GM18508 (cell line): ENCODE measurements at regions not wholly inside any gene's neighbourhood (a gene's known extent, or its start where the extent isn't known, plus 50 kb on each side); places are given as distances from the start of the nearest gene placed in this dataset.

Experiments used
- ATAC-seq: cut with Tn5 transposase; IDR thresholded peaks from one replicate; pipeline ENCODE4 v1.9.1; 2021; ENCODE audit warnings: moderate number of reproducible peaks; ENCODE audit not compliant: insufficient read depth, unreplicated experiment

DNA sequence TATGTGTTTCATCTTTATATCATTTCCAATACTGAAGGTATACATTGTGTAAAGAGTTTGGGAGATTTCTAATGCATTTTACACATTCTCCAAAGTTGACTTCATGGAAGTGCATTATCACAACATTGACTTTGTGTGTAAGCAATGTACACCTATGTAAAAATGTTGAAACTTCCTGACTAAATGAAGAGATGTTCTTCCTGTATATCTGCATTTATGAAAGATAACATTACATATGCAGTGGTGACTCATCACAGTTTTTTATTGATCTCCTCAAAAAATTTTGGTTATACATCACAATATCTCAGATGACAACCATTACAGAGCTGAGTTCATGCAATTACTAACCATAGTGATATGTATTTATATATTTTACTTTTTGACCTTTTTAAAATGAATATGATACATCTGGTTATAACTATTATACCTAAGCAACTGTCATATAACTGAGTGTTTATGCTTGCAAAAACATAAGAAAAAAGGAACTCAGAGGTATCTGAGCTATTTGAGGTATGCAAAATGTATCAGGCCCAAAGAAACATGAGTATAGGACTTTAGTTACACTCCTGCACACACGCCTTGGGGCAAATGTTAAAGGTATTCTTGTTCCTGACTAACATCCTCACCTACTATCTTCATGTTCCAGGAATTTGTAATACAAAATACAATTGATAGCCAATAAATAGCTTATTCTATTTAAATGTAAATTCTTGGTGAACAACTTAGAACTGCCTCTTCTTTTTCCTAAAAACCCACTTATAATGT, 88.2 kb upstream of the OLFM3 start:
- no peak for ATAC-seq

DNA sequence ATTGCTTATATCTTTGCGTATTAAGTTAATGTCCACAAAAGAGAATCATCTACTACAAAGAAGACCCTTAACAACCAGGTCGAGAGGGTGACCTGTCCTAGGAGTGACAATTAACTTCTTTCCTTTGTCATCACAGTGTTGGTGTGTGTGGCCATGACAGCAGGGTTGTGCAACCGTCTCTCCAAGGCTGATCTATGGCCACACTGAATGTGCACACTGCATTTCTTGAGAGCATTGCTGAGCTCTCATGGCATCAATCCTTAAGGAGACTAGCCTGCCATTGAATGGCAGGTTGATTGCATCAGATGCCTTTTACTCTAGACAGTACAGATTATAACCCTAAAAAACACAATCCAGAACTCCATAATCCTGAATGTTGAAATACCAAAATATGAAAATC, 86.5 kb upstream of the OLFM3 start:
- no peak for ATAC-seq

DNA sequence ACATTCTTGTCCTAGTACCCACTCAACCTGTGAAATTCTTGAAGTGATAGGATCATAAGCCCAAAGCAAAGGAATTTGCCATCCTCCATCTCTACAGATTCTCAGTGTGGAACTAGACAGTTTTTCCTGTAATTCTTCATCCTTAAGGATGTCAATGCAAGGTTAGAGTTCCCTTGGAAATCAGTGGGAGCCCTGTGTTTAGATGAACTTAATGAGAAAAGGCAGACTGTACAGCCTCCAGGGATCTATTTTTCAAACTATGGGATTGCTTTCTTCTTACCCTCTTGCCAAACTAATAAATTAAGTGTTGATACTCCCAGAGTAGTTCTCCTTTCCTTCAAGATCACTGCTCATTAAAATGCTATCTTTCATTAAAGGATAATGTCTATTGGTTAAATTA, 78.1 kb upstream of the OLFM3 start:
- ATAC-seq, result no peak

DNA sequence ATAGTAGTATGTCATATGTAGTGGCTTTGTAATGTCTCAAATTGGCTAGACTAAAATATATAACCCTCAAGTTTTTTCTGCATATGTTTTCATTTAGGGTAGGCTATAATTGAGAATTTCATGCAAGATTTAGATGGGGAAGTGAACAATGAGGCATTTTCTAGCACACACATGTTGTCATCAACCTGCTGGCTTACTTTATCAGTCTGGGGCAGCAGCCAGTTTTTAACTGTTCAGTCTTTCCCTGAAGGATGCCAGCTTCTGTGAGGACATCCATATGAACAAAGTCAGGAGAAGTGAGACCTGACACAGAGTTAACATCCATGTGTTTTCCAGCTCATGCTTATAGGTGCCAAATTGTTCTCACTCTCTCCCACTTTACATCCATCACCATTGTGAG, 74.7 kb upstream of the OLFM3 start:
- ATAC-seq, result no peak

DNA sequence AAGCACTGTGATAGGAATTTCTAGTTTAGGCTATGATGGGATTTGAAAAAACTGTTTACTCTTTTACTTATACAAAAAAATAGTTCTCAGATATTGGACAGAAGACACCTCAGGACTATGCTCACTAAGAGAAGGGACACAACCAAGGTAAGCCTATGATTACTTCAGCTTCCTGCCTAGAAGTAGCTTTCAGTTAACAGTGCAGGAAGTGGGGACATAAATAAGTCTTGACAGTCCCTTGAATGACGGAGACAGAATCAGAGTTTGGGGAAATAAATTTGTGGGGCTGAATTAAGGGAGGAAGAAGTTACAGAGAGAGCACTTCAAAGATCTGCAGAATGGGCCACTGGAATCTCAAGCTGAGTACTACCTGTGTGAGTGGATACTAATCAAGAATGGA, 53.8 kb upstream of the OLFM3 start:
- no peak for ATAC-seq

DNA sequence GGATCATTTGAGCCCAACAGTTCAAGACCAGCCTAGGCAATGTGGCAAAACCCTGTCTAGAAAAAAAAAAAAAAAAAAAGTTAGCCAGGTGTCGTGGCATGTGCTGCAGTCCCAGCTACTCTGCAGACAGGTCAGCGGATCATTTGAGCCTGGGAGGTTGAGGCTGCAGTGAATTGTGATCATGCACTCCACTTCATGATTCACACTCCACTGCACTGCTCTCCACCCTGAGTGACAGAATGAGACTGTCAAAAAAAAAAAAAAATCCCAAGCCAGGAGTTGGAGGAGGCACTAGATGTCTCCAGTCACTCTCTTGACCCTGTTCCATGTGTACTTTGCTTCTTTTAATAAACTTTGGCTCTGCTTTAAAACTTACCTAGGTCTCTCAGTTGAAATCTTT, 51.0 kb upstream of the OLFM3 start:
- no peak for ATAC-seq
